ENCODE measurements at regions not wholly inside any gene's neighbourhood (a gene's known extent, or its start where the extent isn't known, plus 50 kb on each side); places are given as distances from the start of the nearest gene placed in this dataset.

DNA sequence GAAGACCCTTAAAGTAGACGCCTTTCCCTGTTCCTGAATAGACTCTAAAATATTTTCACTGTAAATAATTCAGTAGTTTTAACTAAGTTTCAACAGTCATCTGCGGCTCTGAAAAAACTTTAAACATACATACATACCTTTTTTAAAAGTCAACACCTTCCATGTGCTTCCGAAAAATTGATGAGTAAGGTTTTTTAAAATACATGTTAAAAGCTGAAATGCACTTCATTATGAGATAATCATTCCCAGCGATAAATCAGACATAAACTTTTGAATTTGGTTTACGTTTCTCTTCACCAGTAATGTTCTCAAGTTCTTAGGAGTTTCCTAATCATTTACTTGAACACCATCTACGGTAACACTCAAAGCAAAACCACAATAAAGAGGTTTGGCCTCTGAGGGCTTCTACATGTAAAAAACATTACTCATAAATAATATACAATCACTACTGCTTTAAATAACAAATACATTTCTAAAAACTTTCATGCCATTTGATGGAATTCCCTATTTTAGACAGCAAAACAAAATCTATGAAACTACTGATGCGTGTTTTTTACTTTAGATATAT, 403.5 kb downstream of the SHQ1 start:
- TF ChIP-seq, protein P1, sequence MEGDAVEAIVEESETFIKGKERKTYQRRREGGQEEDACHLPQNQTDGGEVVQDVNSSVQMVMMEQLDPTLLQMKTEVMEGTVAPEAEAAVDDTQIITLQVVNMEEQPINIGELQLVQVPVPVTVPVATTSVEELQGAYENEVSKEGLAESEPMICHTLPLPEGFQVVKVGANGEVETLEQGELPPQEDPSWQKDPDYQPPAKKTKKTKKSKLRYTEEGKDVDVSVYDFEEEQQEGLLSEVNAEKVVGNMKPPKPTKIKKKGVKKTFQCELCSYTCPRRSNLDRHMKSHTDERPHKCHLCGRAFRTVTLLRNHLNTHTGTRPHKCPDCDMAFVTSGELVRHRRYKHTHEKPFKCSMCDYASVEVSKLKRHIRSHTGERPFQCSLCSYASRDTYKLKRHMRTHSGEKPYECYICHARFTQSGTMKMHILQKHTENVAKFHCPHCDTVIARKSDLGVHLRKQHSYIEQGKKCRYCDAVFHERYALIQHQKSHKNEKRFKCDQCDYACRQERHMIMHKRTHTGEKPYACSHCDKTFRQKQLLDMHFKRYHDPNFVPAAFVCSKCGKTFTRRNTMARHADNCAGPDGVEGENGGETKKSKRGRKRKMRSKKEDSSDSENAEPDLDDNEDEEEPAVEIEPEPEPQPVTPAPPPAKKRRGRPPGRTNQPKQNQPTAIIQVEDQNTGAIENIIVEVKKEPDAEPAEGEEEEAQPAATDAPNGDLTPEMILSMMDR (IDR thresholded peaks at IDR 0.05), result no peak
- TF ChIP-seq POLR2AphosphoS5 (IDR thresholded peaks at IDR 0.05) (no peak), EP300 (IDR thresholded peaks at IDR 0.05) (no peak), POLR2A (IDR thresholded peaks at IDR 0.05) (no peak)

All from gastroesophageal sphincter (tissue), 3 donors.